Retina (tissue), 1 donor: ENCODE measurements at regions not wholly inside any gene's neighbourhood (a gene's known extent, or its start where the extent isn't known, plus 50 kb on each side); places are given as distances from the start of the nearest gene placed in this dataset.

ENCODE experiments used
- DNase-seq: peaks from one replicate; pipeline ENCODE4 v3.0.0-alpha.2; 2016

GRCh38 chr3:128569756-128570155, 76.8 kb upstream of the GATA2 start:
- no peak for DNase-seq

GRCh38 chr3:128568602-128569490, 75.8 kb upstream of the GATA2 start:
- DNase-seq, result no peak

GRCh38 chr3:128567705-128568356, 74.8 kb upstream of the GATA2 start:
- no peak for DNase-seq

GRCh38 chr3:128567141-128567540, 74.1 kb upstream of the GATA2 start:
- no peak for DNase-seq

- no peak for DNase-seq
These were observed 70.4 kb upstream of the GATA2 start for GRCh38 chr3:128563439-128563838.

GRCh38 chr3:128561504-128561903, 68.5 kb upstream of the GATA2 start:
- DNase-seq, result no peak

- DNase-seq, result no peak
These were observed 67.8 kb upstream of the GATA2 start for GRCh38 chr3:128560768-128561167.

GRCh38 chr3:128559486-128560225, 66.7 kb upstream of the GATA2 start:
- DNase-seq, result no peak

- no peak for DNase-seq
These were observed 64.7 kb upstream of the GATA2 start for GRCh38 chr3:128557531-128558280.

- no peak for DNase-seq
These were observed 63.9 kb upstream of the GATA2 start for GRCh38 chr3:128556907-128557306.

GRCh38 chr3:128556384-128556783, 63.4 kb upstream of the GATA2 start:
- no peak for DNase-seq

GRCh38 chr3:128555841-128556240, 62.8 kb upstream of the GATA2 start:
- DNase-seq, result no peak

GRCh38 chr3:128555098-128555825, 62.3 kb upstream of the GATA2 start:
- peak; percentile 42 for DNase-seq

GRCh38 chr3:128554465-128555097, 61.6 kb upstream of the GATA2 start:
- no peak for DNase-seq

GRCh38 chr3:128554100-128554464, 61.1 kb upstream of the GATA2 start:
- no peak for DNase-seq

GRCh38 chr3:128553560-128553959, 60.6 kb upstream of the GATA2 start:
- no peak for DNase-seq

- DNase-seq, result no peak
These were observed 58.9 kb upstream of the GATA2 start for GRCh38 chr3:128551867-128552266.

- DNase-seq, result no peak
These were observed 58.5 kb upstream of the GATA2 start for GRCh38 chr3:128551451-128551850.

GRCh38 chr3:128550471-128551126, 57.6 kb upstream of the GATA2 start:
- no peak for DNase-seq

- DNase-seq, result no peak
These were observed 57.1 kb upstream of the GATA2 start for GRCh38 chr3:128550113-128550440.
